Activated CD4-positive, alpha-beta T cell treated with anti-CD3 and anti-CD28 coated beads, Interleukin-2, amount 10 ng/mL, durations not matched to agents 24 days and 14 days (primary cell): ENCODE measurements at regions not wholly inside any gene's neighbourhood (a gene's known extent, or its start where the extent isn't known, plus 50 kb on each side); places are given as distances from the start of the nearest gene placed in this dataset.

ENCODE experiments used
- DNase-seq: peaks from one replicate; pipeline ENCODE4 v3.0.0; 2022
- H3K27ac Mint-ChIP-seq: one replicate; pipeline ENCODE4 v1.8.0; 2022; ENCODE audit warnings: mild to moderate bottlenecking, mixed read lengths
- H3K27me3 Mint-ChIP-seq: one replicate; pipeline ENCODE4 v1.8.0; 2022; ENCODE audit warnings: mixed read lengths
- H3K36me3 Mint-ChIP-seq: one replicate; pipeline ENCODE4 v1.8.0; 2022; ENCODE audit warnings: low read depth, mild to moderate bottlenecking, mixed read lengths
- H3K4me1 Mint-ChIP-seq: one replicate; pipeline ENCODE4 v1.8.0; 2021; ENCODE audit warnings: mixed read lengths
- H3K4me3 Mint-ChIP-seq: one replicate; pipeline ENCODE4 v1.8.0; 2022; ENCODE audit warnings: mild to moderate bottlenecking, moderate library complexity, mixed read lengths
- H3K9me3 Mint-ChIP-seq: one replicate; pipeline ENCODE4 v1.8.0; 2021; ENCODE audit warnings: mixed read lengths
- intact Hi-C: fragments of 100-400 bp; cut with micrococcal nuclease; formaldehyde crosslinking; loops from one replicate; pipeline ENCODE4 v1.15.1; 2023

GRCh38 chr4:179748837-179749236 lies 2306.6 kb upstream of the AGA start:
- Mint-ChIP-seq H3K36me3 (no peaks in the 10 kb centered on the region), H3K4me3 (no peak overlapping the region), H3K4me1 (no peaks in the 10 kb centered on the region), H3K27me3 (no peaks in the 10 kb centered on the region), H3K27ac (no peak overlapping the region), H3K9me3 (no peaks in the 10 kb centered on the region)
- DNase-seq = no peak
- intact Hi-C loops = no loop called here

GRCh38 chr4:179750374-179750773 lies 2308.1 kb upstream of the AGA start:
- H3K9me3 Mint-ChIP-seq = no peaks in the 10 kb centered on the region
- no peaks in the 10 kb centered on the region for H3K36me3 Mint-ChIP-seq
- H3K27me3 Mint-ChIP-seq = no peaks in the 10 kb centered on the region
- H3K27ac Mint-ChIP-seq = no peak overlapping the region
- DNase-seq = no peak
- intact Hi-C loops = no loop called here
- H3K4me1 Mint-ChIP-seq = no peaks in the 10 kb centered on the region
- H3K4me3 Mint-ChIP-seq = no peak overlapping the region

- no peaks in the 10 kb centered on the region for H3K36me3 Mint-ChIP-seq
These were observed 2309.4 kb upstream of the AGA start for GRCh38 chr4:179751669-179752068.

GRCh38 chr4:179755322-179755721 lies 2313.1 kb upstream of the AGA start:
- no peaks in the 10 kb centered on the region for H3K9me3 Mint-ChIP-seq
- H3K4me1 Mint-ChIP-seq = no peaks in the 10 kb centered on the region
- no peaks in the 10 kb centered on the region for H3K36me3 Mint-ChIP-seq
- no peak for DNase-seq
- H3K27ac Mint-ChIP-seq = no peak overlapping the region
- intact Hi-C loops = no loop called here
- no peaks in the 10 kb centered on the region for H3K27me3 Mint-ChIP-seq
- H3K4me3 Mint-ChIP-seq = no peak overlapping the region

More at GRCh38 chr4:179751669-179752068, 2309.4 kb upstream of the AGA start:
- H3K4me1 Mint-ChIP-seq = no peaks in the 10 kb centered on the region
- H3K27me3 Mint-ChIP-seq = no peaks in the 10 kb centered on the region
- no peak overlapping the region for H3K27ac Mint-ChIP-seq
- intact Hi-C loops = no loop called here
- DNase-seq = no peak
- no peaks in the 10 kb centered on the region for H3K9me3 Mint-ChIP-seq
- H3K4me3 Mint-ChIP-seq = no peak overlapping the region

GRCh38 chr4:179757641-179758040 lies 2315.4 kb upstream of the AGA start:
- no peak overlapping the region for H3K4me3 Mint-ChIP-seq
- no peaks in the 10 kb centered on the region for H3K9me3 Mint-ChIP-seq

GRCh38 chr4:179762840-179763239 lies 2320.6 kb upstream of the AGA start:
- Mint-ChIP-seq H3K4me1 (no peaks in the 10 kb centered on the region), H3K27me3 (no peaks in the 10 kb centered on the region), H3K36me3 (no peaks in the 10 kb centered on the region), H3K9me3 (no peaks in the 10 kb centered on the region), H3K27ac (no peak overlapping the region), H3K4me3 (no peak overlapping the region)
- no peak for DNase-seq
- intact Hi-C loops = no loop called here

More at GRCh38 chr4:179757641-179758040, 2315.4 kb upstream of the AGA start:
- no peaks in the 10 kb centered on the region for H3K36me3 Mint-ChIP-seq
- DNase-seq = no peak
- no peak overlapping the region for H3K27ac Mint-ChIP-seq
- H3K27me3 Mint-ChIP-seq = no peaks in the 10 kb centered on the region
- intact Hi-C loops = no loop called here
- no peaks in the 10 kb centered on the region for H3K4me1 Mint-ChIP-seq

GRCh38 chr4:179766938-179767337 lies 2324.7 kb upstream of the AGA start:
- no peaks in the 10 kb centered on the region for H3K27me3 Mint-ChIP-seq
- no peaks in the 10 kb centered on the region for H3K9me3 Mint-ChIP-seq
- no peaks in the 10 kb centered on the region for H3K4me1 Mint-ChIP-seq
- no peak for DNase-seq
- no peak overlapping the region for H3K27ac Mint-ChIP-seq
- H3K4me3 Mint-ChIP-seq = no peak overlapping the region
- intact Hi-C loops = no loop called here
- no peaks in the 10 kb centered on the region for H3K36me3 Mint-ChIP-seq

GRCh38 chr4:179768996-179769395 lies 2326.8 kb upstream of the AGA start:
- no peak overlapping the region for H3K27ac Mint-ChIP-seq
- no peak overlapping the region for H3K4me3 Mint-ChIP-seq
- intact Hi-C loops = no loop called here
- no peaks in the 10 kb centered on the region for H3K4me1 Mint-ChIP-seq
- H3K9me3 Mint-ChIP-seq = peaks cover 4% of the 10 kb centered on the region
- H3K36me3 Mint-ChIP-seq = no peaks in the 10 kb centered on the region
- no peak for DNase-seq
- H3K27me3 Mint-ChIP-seq = no peaks in the 10 kb centered on the region

- Mint-ChIP-seq H3K4me3 (no peak overlapping the region), H3K9me3 (no peaks in the 10 kb centered on the region), H3K27me3 (no peaks in the 10 kb centered on the region), H3K4me1 (no peaks in the 10 kb centered on the region), H3K36me3 (no peaks in the 10 kb centered on the region), H3K27ac (no peak overlapping the region)
- intact Hi-C loops = no loop called here
- no peak for DNase-seq
These were observed 2355.5 kb upstream of the AGA start for GRCh38 chr4:179797738-179798137.

GRCh38 chr4:179803857-179804256 lies 2361.6 kb upstream of the AGA start:
- DNase-seq = no peak
- H3K27ac Mint-ChIP-seq = no peak overlapping the region
- H3K27me3 Mint-ChIP-seq = no peaks in the 10 kb centered on the region
- H3K36me3 Mint-ChIP-seq = no peaks in the 10 kb centered on the region
- intact Hi-C loops = no loop called here
- H3K9me3 Mint-ChIP-seq = no peaks in the 10 kb centered on the region
- no peaks in the 10 kb centered on the region for H3K4me1 Mint-ChIP-seq
- no peak overlapping the region for H3K4me3 Mint-ChIP-seq

- Mint-ChIP-seq H3K27ac (no peak overlapping the region), H3K4me3 (no peak overlapping the region), H3K36me3 (no peaks in the 10 kb centered on the region), H3K9me3 (no peaks in the 10 kb centered on the region), H3K27me3 (no peaks in the 10 kb centered on the region), H3K4me1 (no peaks in the 10 kb centered on the region)
- DNase-seq = no peak
- intact Hi-C loops = no loop called here
These were observed 2362.2 kb upstream of the AGA start for GRCh38 chr4:179804440-179804839.

- no peaks in the 10 kb centered on the region for H3K36me3 Mint-ChIP-seq
- H3K9me3 Mint-ChIP-seq = peaks cover 3% of the 10 kb centered on the region
- H3K27me3 Mint-ChIP-seq = no peaks in the 10 kb centered on the region
- intact Hi-C loops = no loop called here
- DNase-seq = no peak
- no peaks in the 10 kb centered on the region for H3K4me1 Mint-ChIP-seq
- H3K4me3 Mint-ChIP-seq = no peak overlapping the region
- no peak overlapping the region for H3K27ac Mint-ChIP-seq
These were observed 2375.1 kb upstream of the AGA start for GRCh38 chr4:179817317-179817716.

GRCh38 chr4:179823342-179823741 lies 2381.1 kb upstream of the AGA start:
- intact Hi-C loops = no loop called here
- no peaks in the 10 kb centered on the region for H3K27me3 Mint-ChIP-seq
- no peaks in the 10 kb centered on the region for H3K36me3 Mint-ChIP-seq
- DNase-seq = no peak
- H3K4me1 Mint-ChIP-seq = no peaks in the 10 kb centered on the region
- H3K9me3 Mint-ChIP-seq = peaks cover 3% of the 10 kb centered on the region
- H3K27ac Mint-ChIP-seq = no peak overlapping the region
- H3K4me3 Mint-ChIP-seq = no peak overlapping the region

GRCh38 chr4:179831274-179831673 lies 2389.0 kb upstream of the AGA start:
- intact Hi-C loops = no loop called here
- H3K36me3 Mint-ChIP-seq = no peaks in the 10 kb centered on the region
- H3K4me3 Mint-ChIP-seq = no peak overlapping the region
- H3K4me1 Mint-ChIP-seq = no peaks in the 10 kb centered on the region
- DNase-seq = no peak
- peaks cover 6% of the 10 kb centered on the region for H3K9me3 Mint-ChIP-seq
- H3K27ac Mint-ChIP-seq = no peak overlapping the region
- no peaks in the 10 kb centered on the region for H3K27me3 Mint-ChIP-seq

GRCh38 chr4:179836179-179837075 lies 2394.2 kb upstream of the AGA start:
- H3K27ac Mint-ChIP-seq = no peak overlapping the region
- H3K27me3 Mint-ChIP-seq = no peaks in the 10 kb centered on the region
- no peaks in the 10 kb centered on the region for H3K4me1 Mint-ChIP-seq
- intact Hi-C loops = no loop called here
- H3K4me3 Mint-ChIP-seq = no peak overlapping the region
- peaks cover 6% of the 10 kb centered on the region for H3K9me3 Mint-ChIP-seq
- no peak for DNase-seq
- no peaks in the 10 kb centered on the region for H3K36me3 Mint-ChIP-seq
